NB4 (cell line): ENCODE measurements at regions not wholly inside any gene's neighbourhood (a gene's known extent, or its start where the extent isn't known, plus 50 kb on each side); places are given as distances from the start of the nearest gene placed in this dataset.

Experiments used
- DNase-seq: peaks from one replicate; pipeline ENCODE4 v3.0.0; 2010; ENCODE audit warnings: low read depth
- H3K4me3 ChIP-seq: one replicate; pipeline ENCODE4 v1.5.1; 2011; ENCODE audit warnings: mild to moderate bottlenecking, low read depth, low read length, moderate library complexity
- MYC ChIP-seq: IDR thresholded peaks from 2 replicates; pipeline ENCODE4 v1.6.1; 2011; ENCODE audit warnings: low read depth, low read length
- POLR2A ChIP-seq: IDR thresholded peaks from 2 replicates; pipeline ENCODE4 v1.6.1; 2011; ENCODE audit warnings: mild to moderate bottlenecking; ENCODE audit not compliant: insufficient read length; ENCODE audit errors: extremely low read depth
- TF ChIP-seq, protein P1 (sequence below): IDR thresholded peaks from 2 replicates; pipeline ENCODE4 v1.6.1; 2011; ENCODE audit warnings: low read depth, low read length
- TF ChIP-seq, protein P2 (sequence below): IDR thresholded peaks from one replicate; pipeline ENCODE4 v1.5.1; 2012; ENCODE audit warnings: low read depth, low read length

DNA sequence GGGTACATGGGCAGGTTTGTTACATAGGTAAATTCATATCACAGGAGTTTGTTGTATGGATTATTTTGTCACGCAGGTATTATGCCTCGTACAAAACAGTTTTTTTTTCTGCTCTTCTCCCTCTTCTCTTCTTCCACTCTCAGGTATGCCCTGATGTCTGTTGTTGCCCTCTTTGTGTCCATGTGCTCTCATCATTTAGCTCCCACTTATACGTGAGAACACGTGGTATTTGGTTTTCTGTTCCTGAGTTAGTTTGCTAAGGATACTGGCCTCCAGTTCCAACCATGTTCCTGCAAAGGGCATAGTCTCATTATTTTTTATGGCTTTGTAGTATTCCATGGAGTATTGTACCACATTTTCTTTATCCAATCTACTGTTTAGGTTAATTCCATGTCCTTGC is 65.7 kb downstream of the UNC5CL start:
- no peak for DNase-seq
- TF ChIP-seq, protein P1, sequence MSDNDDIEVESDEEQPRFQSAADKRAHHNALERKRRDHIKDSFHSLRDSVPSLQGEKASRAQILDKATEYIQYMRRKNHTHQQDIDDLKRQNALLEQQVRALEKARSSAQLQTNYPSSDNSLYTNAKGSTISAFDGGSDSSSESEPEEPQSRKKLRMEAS = no peak
- TF ChIP-seq POLR2A (no peak), MYC (no peak)
- TF ChIP-seq, protein P2, sequence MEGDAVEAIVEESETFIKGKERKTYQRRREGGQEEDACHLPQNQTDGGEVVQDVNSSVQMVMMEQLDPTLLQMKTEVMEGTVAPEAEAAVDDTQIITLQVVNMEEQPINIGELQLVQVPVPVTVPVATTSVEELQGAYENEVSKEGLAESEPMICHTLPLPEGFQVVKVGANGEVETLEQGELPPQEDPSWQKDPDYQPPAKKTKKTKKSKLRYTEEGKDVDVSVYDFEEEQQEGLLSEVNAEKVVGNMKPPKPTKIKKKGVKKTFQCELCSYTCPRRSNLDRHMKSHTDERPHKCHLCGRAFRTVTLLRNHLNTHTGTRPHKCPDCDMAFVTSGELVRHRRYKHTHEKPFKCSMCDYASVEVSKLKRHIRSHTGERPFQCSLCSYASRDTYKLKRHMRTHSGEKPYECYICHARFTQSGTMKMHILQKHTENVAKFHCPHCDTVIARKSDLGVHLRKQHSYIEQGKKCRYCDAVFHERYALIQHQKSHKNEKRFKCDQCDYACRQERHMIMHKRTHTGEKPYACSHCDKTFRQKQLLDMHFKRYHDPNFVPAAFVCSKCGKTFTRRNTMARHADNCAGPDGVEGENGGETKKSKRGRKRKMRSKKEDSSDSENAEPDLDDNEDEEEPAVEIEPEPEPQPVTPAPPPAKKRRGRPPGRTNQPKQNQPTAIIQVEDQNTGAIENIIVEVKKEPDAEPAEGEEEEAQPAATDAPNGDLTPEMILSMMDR = no peak
- H3K4me3 ChIP-seq = no peak overlapping the region

DNA sequence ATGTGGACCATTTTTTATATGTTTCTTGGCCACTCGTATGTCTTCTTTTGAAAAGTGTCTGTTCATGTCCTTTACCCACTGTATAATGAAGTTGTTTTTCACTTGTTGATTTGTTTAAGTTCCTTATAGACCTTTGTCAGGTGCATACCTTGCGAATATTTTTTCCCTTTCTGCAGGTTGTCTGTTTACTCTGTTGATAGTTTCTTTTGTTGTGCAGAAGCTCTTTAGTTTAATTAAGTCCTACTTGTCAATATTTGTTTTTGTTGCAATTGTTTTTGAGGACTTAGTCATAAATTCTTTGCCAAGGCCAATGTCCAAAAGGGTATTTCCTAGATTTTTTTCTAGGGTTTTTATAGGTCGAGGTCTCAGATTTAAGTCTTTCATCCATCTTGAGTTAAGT is 66.2 kb downstream of the UNC5CL start:
- DNase-seq = no peak
- H3K4me3 ChIP-seq = no peak overlapping the region
- TF ChIP-seq, protein P1 = no peak
- no peak for TF ChIP-seq MYC
- TF ChIP-seq, protein P2 = no peak
- TF ChIP-seq POLR2A = no peak

DNA sequence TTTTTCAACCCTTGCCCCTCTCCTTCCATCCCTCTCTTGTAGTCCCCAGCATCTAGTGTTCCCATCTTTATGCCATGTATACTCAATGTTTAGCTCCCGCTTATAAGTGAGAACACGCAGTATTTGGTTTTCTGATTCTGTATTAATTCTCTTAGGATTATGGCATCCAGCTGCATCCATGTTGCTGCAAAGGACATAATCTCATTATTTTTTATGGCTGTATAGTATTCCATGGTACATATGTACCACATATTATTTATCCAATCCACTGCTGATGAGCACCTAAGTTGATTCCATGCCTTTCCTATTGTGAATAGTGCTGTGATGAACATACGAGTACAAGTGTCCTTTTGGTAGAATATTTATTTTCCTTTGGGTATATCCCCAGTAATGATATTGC is 66.8 kb downstream of the UNC5CL start:
- no peak overlapping the region for H3K4me3 ChIP-seq
- TF ChIP-seq POLR2A (no peak), MYC (no peak)
- TF ChIP-seq, protein P2 = no peak
- TF ChIP-seq, protein P1 = no peak
- DNase-seq = no peak

DNA sequence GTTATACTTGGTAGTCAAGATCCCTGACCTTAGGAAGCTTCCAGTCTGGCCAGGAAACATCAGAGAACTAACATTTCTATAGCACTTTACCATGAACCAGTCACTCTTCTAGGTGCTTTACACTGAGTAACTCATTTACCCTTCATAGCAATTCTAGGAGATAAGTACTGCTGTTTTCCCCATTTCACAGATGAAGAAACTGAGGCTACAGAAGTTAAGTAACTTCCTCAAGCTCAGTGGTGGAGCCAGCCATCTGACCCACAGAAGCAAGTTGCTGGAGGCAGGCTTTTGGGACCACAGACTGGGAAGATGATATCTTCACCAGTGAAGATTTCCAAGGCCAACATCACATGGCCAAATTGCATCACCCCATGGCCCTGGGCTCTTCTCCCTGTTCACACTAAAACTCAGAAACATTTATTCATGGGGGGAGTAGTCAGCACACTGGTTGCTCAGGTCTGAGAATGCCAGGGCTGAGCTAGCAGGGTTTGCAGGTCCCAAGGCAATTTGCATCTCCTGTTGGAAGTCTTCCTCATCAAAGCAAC is 70.3 kb downstream of the UNC5CL start:
- no peak overlapping the region for H3K4me3 ChIP-seq
- TF ChIP-seq, protein P1 = no peak
- TF ChIP-seq, protein P2 = no peak
- TF ChIP-seq MYC (no peak), POLR2A (no peak)
- DNase-seq = no peak

DNA sequence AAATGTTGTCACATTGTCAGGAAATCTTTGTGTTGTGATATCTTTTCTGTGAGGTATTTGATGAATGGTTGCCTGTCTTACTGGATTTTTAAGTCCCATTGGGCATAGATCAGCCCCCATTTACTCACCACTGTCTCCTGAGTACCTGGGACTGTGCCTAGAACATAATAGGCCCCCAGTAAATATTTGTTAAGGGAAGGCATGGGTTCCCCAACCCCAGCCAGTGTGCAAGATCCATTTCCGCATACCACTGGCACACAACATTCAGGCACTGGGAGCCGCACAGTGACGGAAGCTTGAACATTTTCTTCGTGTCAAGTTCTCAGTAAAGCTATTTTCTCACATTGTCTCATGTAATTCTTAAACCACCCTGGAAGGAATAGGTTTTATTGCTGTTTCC is 72.2 kb downstream of the UNC5CL start:
- TF ChIP-seq POLR2A = no peak
- no peak for TF ChIP-seq MYC
- TF ChIP-seq, protein P1 = no peak
- TF ChIP-seq, protein P2 = no peak
- H3K4me3 ChIP-seq = no peak overlapping the region
- DNase-seq = no peak

DNA sequence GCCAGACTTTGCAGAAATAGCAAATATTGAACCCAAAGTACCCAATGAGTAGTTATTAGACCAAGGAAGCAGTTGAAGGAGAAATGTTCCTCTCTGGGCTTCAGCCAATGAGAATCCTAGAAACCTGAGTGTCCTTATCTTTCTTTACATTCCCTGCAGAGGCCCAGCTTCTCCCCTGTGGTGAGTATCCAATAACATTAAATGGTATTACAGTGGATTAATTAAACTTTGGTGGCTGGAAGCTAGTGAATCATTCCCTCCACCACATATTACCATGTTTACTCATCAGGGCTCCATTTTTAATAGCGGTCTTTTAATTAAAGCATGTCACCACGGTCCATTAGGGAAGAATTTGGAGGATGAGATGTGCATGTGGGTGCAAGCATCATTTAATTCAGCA is 74.0 kb downstream of the UNC5CL start:
- DNase-seq = no peak
- TF ChIP-seq POLR2A (no peak), MYC (no peak)
- no peak overlapping the region for H3K4me3 ChIP-seq
